ENCODE measurements at regions not wholly inside any gene's neighbourhood (a gene's known extent, or its start where the extent isn't known, plus 50 kb on each side); places are given as distances from the start of the nearest gene placed in this dataset.
"Not testable (repeated sequence)": the region's sequence is repeated elsewhere in the genome, so short reads cannot be mapped to it uniquely, and the experiment has no call there.

DNA sequence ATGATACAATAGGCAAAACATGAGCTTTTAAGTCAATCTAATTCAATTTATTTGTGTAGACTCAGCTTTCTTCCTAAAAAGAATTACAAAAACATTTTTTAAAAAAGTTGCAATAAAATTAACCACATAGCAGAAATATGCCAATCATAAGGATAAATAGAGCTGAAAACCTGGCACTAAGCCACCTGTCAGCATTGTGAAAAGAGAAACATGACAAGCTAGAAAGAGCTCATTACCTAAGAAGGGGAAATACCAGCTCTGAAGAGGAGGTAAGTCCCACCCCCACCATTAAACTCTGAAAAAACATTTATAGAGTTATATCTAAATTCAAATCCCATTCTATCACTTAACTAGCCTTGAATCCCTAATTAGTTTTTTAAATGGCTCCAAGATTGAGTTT is 372.9 kb downstream of the OSTF1 start:
- DNase-seq, result no peak

DNA sequence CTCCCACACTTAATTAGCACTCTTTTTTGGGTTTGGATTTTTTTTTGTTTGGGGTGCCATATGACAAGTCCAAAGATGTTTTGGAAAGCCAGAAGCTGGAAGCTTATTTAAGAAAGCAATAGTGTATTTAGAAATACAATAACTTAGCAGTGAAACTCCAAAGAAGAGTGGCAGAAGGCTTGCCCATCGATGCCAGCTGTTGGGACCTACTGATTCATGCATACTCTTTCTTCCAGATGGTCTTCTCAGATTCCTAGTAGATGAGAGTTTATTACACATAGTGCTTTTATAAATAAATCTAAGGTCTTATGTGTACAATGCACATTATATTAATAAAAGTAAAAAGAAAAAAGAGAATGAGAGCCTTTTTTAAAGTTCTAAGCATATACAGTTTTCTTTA is 374.6 kb downstream of the OSTF1 start:
- DNase-seq, result no peak

DNA sequence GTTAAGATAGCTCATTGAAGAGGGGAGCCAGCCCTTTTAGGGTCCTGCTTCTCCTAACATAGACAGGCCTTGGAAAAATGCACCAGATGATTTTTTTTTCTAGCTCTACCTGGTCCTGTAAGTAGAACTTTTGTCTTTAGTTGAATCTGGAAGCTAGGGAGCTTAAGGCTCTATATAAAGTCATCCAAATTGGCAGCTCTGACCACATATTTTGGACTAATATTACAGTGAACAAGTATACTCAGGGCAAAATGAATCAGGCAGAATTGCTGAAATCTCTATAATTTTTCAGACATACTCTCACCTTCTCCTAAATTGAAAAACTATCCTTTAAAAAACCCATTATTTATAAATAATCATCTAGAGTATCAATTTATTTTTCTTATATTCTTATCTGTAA is 375.6 kb downstream of the OSTF1 start:
- DNase-seq, result no peak

DNA sequence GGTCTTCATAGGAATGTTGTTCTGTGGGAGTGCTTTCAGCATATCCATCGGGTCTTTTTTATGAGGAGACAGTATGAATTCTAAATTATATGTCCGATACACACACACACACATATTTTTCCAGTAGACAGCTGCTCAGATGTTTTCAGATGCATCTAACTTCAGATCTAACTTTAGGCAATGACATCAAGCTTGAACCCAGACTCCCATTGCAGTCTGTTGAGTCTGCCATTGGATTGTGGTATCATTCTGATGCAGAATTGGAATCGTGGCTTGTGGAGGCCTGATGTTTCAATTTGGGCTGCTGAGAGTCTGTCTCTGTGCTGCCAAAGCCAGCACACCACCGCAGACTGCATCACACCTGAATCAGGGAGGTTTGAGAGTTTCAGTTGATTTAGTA is 376.4 kb downstream of the OSTF1 start:
- no peak for DNase-seq

DNA sequence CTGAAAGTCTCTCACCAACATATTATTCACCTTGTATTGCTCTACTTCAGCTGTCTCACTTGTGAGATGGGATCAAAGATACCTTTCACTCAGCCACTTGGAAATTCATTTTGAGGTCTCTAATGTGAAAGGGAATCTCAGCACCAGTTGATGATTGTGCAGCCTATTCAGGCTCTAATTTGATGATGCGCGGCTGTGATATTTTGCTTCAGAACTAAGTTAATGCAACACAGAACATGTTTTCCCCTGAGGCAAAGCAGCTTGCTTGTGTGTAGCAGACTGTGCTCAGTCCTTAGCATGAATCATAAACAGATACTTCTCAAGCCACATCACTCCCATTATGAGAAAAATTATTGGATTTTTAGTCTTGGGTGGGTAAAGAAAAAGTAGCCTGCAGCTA is 378.8 kb downstream of the OSTF1 start:
- no peak for DNase-seq

DNA sequence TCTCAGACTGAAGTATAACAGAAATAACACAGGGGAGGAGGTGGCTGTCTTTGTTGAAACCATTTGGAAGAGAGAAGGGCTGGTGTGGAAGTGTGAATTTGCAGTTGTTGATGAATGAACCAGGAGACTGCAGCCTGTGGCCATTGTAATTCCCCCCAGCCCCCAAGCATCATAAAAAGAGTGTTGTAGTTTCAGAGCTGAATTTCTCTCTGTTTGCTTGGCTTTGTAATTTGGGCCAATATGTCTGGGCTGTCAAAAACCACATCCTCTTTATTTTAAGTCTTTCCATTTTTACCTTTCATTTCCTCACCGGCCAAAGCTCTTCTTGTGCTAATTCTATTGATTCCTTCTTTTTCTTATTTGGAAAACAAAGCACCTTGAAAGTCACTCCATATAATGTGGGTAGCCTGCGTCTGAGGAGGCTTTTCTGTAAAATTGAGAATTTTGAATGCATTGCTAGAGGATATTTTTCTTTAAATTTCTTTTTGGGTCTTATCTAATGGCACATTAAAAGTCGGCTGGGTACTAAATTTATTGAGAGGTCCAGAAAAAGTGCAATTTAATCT is 383.3 kb downstream of the OSTF1 start:
- DNase-seq, result no peak

DNA sequence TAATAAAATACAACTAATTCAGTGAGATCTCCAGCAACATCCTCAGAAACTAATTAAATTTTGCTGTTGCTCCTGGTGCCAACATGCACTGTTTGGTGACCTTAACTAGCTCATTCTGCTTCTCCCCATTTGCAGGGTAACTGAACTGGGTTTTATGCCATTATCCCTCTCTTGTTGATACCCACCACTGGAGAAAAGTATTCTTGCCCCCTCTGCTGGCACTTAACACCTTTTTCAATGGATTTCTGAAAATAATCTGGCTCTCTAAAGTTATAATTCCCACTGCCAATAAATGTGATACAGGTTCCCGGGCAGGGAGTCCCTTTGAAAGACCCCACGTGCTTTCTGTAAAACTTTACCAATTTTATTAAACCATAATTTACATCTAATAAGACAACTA is 394.3 kb downstream of the OSTF1 start:
- DNase-seq, result no peak

DNA sequence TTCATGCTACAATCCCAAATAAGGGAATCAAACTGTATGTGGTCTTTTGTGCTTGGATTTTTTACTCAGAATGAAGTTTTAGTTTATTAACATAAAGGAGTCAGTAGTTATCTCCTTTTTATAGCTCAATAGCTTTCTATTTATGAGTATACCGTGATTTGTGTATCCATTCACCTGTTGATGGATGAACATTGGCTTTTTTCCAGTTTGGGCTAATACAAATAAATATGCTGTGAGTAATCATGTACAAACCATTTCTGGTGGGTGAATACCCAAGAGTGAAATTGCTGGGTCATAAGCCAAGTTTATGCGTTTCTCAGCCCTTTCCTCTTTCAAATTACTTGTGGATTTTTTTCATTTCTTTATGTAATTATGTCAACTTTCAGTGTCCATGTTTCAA is 395.3 kb downstream of the OSTF1 start:
- DNase-seq, result no peak

DNA sequence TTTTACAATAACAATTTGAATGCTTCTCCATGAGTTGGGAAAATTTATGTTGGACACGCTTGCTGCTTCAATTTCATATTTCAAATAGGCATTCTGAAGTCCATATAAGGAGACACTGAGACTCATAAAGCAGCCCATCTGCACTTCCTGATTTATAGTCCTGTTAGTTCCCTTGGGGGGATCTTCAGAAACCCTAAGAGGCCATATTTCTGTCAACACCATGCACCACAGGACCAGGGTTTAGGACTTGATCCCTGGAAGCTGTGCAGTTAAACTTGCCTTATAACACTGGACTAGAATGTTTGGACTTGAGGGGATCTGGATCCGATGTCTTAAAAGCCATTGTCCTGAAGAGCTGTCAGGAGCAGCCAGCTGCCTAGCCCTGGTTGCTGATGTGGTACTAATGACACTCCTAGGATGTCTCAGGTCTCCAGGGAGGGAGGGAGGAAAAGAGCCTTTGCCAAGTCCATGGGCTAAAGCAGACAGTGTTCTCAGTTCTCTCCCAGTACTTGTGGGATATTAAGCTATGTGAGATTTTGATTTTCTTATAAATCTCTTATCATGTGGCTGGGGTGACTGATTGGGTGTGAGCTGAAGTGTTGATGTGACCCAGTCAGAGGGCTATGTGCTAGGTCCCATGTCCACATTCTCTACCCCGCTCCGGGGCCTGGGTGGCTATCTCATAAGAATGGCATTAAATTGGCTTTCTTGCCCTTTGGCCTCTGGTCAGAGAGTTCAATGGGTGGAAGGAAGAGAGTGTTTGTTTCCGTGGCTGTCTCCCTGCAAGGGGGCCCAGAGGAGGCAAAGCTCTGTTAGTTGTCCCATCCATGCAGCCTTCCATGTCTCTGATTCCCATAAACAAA is 399.8 kb downstream of the OSTF1 start:
- no peak for DNase-seq

DNA sequence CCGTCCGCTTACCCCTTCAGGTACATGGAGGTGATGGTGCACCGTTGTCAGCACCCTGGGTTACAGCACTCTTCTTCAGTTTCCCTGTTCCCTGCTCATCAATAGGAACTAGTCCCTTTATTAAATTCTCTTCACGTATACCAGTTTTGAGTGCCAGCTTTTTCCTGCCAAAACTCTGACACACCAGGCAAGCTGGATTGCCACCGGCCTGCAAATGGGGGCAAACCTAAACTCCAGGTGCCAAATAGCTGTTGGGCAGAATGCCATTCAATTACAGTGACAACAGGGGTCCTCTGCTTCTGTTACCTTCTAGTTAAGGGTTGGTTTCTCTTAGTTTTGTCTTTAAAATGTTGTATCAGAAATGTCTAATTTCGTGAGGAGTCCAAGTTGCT is 400.4 kb downstream of the OSTF1 start:
- DNase-seq, result no peak

DNA sequence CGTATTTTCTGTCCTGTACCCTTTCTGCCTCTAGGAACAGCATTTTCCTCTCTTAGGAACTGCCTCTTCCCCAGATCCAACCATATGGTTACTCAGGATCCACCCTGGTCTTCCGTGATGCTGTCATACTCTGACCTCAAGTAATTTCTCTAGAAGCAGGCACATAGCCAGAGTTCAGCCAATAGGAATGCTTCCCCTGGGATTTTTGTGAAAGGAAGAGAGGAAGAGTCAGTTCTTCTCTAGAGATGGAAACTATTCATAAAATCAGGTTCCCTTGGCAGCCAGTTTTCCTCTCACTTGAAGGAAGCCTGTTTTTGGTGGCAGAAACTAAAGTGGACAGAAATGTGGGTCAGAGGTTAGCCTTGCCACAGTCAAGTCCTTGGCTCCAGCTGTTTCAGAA is 400.1 kb upstream of the PCSK5 start:
- no peak for DNase-seq

DNA sequence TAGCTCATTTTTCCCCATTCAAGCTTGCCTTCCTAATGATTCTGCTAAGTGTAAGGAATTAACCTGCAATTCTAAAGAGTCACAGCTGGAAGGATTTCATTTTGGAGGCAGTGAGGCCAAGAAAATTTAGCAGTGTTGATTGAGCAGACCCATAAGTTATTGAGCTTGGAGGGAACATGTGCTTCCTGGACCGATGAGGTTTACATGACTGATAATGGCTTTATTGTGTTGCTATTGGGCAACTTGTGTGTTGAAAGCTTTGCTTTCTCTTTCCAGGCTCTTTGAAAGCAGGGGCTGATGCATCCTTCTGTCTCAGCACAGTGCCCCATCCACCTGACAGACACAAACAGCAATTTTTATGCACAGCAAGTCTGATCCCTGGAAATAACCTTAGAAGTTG is 398.9 kb upstream of the PCSK5 start:
- no peak for DNase-seq

DNA sequence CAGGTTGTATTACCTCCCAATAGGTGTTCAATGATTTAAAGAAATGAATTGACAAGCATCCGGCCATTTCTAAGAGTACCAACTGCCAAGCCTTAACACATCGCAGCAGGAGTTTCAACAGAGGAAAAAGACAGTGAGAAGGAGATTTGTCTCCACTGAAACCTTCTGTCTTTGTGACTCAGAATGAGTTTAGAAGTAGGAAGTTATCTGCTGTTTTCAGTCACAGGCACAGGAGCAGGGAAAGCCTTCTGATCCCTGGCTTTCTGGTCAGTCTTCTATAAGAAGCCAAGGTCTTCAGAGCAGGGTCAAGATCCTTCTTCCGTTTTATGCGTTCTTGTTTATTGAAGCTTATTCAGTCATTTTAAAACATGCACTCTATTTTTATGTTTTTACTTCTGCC is 390.7 kb upstream of the PCSK5 start:
- no peak for DNase-seq

DNA sequence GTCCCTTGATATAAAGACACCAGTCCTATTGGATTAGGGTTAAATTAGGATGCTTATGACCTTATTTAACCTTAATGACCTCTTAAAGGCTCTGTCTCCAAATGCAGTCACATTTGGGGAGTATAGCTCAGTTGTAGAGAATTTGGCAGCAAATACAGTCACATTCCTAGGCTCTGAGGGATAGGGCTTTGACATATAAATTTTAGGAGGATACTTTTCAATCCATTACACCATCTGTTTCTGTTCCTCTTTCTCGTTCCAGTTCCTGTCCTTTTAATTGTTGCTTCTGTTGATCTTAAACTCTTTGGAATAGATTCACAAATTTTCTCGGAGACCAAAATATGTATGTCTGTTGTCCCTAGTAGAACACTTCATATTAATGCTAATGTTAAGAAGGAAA is 390.0 kb upstream of the PCSK5 start:
- no peak for DNase-seq

DNA sequence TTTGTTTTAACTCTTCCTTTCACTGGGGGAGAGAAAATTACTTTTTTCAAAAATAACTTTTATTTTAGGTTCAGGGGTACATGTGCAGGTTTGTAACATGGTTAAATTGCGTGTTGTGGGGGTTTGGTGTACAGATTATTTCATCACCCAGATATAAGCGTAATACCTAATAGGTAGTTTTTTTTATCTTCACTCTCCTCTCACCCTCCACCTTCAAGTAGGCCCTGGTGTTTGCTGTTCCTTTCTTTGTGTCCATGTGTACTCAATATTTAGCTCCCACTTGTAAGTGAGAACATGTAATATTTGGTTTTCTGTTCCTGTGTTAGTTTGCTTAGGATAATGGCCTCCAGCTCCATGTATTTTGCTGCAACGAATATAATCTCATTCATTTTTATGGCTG is 389.5 kb upstream of the PCSK5 start:
- not testable (repeated sequence) for DNase-seq

DNA sequence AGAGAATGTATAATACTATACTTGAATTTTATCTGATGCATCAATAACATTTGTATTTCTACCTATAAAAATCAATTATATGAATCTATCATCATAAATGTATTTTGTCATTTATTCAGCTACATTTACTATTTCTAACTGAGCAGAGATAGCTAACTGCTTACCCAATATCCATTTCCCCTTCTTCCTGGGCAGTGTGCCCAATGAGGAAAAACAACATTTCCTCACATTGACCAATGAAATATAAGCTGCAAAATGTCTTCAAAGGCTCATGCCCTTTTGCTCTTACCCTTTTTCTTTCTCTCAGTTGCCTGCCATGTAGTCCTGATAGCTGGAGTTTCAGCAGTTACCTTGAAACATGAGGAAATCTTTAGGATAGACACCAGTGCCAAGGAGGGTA is 385.8 kb upstream of the PCSK5 start:
- no peak for DNase-seq

DNA sequence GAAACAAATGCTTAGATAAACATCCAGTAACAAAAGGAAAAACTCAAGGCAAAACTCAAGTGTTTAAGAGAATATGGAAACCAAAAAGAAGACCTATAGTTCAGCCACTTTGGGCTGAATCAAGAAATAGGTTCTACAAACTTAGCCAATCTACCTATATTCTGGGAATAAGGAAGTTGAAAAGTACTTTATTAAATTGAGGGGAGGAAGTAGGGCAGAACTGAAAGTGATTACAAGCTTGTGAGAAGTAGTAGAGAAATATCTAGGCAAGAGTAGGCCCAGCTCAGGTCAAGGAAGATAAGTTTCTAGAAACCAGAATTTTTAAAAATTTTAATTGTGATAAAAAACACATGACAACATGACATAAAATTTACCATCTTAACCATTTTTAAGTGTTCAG is 384.8 kb upstream of the PCSK5 start:
- DNase-seq, result no peak

DNA sequence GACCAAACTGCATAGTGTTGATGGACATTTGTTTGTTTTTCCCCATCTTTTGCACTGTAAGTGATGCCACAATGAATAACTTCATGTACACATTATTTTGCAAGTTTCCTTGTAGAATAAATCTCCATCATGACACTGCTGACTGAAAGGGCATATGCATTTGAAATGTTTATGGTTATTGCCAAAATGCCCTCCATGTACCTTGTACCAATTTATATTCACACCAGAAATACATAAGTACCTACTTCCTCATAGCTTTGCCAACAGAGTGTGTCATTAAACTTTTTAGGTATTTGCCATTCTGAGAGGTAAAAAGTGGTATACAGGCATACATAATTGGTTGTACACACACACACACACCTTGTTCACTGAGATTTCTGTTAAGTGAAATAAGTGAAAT is 361.0 kb upstream of the PCSK5 start:
- no peak for DNase-seq

DNA sequence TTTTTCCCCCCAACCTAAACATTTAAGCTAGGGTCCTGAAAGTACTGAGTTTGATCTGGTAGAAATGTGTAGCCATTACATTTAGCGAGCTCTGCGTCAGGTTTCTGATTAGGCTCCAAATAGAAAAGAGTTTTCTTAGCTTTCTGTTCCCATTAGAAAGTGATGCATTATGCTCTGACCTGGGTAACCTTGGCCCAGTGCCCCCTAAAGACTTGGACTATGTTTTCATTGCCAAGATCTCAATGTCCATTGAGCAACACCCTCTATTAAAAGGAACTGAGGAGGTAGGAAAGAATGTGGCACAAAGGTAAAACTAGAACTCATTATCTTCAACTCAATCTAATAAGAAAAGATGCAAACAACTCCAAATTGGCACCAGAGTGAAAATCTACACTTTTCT is 358.9 kb upstream of the PCSK5 start:
- no peak for DNase-seq

DNA sequence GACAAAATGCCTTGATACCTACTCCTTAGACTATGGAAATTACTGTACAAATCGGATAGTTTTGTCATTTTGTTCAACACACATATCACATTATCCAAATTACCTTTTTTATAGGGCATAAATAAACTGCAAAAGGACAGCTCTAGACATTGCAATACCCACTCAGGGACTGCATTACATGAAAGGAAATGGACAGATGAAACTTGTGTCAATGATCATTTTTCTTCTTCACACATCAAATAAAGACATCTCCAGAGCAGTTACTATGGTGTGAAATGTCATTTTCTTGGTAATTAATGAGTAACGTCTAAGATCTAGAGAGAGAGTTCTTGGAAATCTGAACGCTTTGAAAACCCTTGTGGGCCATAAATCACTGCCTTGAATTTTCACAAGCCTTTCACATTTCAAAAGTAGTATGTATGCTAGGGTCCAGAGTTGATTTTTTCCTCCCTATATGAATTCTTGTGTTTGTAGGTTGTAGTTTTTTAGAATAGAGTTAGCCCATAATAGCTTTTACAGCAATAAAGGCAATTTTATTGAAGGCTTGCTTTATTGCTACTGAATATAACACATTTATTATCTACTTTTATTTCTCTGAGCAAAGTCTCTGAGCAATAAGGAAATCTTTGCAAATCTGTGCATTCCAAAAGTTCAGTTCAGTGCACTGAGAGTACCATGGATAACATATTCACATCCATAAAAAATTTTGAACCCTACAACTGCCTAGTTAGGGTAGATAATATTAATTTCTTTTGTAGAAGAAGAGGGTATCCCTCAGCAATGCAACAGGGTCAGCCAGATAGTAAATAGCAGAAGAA is 358.0 kb upstream of the PCSK5 start:
- DNase-seq, result no peak

DNA sequence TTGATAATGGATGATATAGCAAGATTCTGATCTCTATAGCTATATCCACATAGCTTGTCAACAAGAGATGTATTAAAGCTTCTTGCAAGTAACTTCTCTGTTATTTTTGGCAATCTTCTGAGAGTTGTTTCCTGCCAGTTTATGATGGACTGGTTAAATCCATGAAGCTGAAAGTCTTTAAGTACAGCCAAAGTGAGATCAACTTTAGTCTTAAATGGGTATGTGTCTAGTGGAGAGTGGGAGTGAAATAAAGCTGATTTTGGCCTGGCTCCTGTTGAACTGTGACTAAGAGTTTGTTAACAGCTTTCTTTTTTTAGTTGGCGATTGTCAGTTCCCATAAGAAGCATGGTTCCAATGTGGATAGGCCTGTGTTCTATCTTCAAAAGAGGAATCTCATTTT is 350.9 kb upstream of the PCSK5 start:
- DNase-seq, result no peak

DNA sequence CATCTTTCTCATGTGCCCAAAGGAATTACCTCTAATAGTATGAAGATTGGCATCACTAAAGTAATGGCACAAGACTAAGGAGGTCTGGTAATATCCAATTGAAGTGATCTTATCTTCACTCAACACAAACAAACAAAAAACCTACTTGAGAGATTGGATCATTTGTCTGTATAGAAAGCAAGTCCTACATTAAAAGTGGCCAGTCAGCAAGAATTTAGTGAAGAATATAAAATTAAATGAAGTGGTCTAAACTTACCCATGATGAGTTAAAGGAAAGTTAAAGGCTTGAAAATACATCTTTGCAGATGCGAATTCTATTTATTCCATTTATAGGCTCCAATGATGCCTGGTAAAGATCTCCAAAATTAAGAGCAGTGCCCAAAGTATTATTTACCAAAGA is 350.3 kb upstream of the PCSK5 start:
- DNase-seq, result no peak

DNA sequence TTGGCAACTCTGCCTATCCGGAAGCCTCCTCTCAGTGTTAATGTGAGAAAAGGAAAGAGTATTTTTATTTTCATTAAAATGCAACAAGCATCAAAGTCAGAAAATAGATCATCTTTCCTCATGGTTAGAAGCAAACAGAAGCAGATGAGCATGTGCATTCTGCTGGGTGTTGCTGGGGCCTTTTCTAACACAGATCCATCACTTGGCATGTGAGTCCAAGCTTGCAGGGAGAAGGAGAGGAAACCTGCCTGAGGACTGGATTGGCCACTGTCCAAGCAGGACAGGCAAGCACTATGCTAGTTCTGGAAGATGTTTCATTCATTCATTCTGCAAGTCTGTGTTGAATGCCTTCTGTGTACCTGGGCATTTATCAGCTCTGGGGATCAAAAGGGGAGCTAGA is 348.7 kb upstream of the PCSK5 start:
- DNase-seq, result no peak

DNA sequence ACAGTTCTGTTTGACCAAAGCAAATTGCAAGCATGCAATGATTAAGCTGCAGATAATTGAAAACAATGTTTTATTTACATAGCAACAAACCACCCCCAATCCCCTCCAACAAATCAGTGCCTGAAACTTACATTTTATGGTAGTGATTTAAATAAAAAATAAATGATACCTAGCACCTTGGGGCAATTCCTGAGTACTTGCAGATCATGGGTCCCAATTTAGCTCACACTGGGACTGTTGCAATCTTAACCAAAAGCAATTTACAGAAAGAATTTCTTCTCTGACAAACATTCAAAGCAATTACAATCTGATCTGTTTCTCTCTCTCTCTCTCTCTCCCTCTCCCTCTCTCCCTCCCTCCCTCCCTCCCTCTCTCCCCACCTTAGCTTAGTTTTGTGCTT is 345.7 kb upstream of the PCSK5 start:
- DNase-seq, result no peak
